OCI-LY1 (cell line): ENCODE measurements at regions not wholly inside any gene's neighbourhood (a gene's known extent, or its start where the extent isn't known, plus 50 kb on each side); places are given as distances from the start of the nearest gene placed in this dataset.

Source experiments
- H2AFZ ChIP-seq: fragments of 200-600 bp; sonication (generic), shearing (Covaris generic); 2 replicates; pipeline ENCODE4 v1.6.0; 2014; ENCODE audit warnings: antibody characterized with exemption, mild to moderate bottlenecking, low read length
- H3F3A ChIP-seq: fragments of 200-600 bp; sonication (generic), shearing (Covaris generic); 2 replicates; pipeline ENCODE4 v1.6.0; 2014; ENCODE audit warnings: mild to moderate bottlenecking, antibody characterized with exemption, low read length, moderate library complexity; ENCODE audit not compliant: insufficient read depth
- H3K27ac ChIP-seq: fragments of 200-600 bp; sonication (generic); 2 replicates; pipeline ENCODE4 v1.5.1; 2014; ENCODE audit warnings: low read length, mixed run types, mild to moderate bottlenecking, low read depth; ENCODE audit not compliant: poor library complexity, severe bottlenecking
- H3K27me3 ChIP-seq: fragments of 200-600 bp; sonication (generic); 2 replicates; pipeline ENCODE4 v1.6.0; 2014; ENCODE audit warnings: antibody characterized with exemption, mild to moderate bottlenecking, low read length, moderate library complexity; ENCODE audit not compliant: insufficient read depth
- H3K36me3 ChIP-seq: fragments of 200-600 bp; sonication (generic); 2 replicates; pipeline ENCODE4 v1.6.1; 2014; ENCODE audit warnings: mild to moderate bottlenecking, antibody characterized with exemption, low read length, moderate library complexity, mixed read lengths; ENCODE audit not compliant: insufficient read depth
- H3K4me1 ChIP-seq: fragments of 200-600 bp; sonication (generic); 2 replicates; pipeline ENCODE4 v1.5.1; 2014; ENCODE audit warnings: mild to moderate bottlenecking, low read length, moderate library complexity; ENCODE audit not compliant: insufficient read depth, severe bottlenecking
- H3K4me2 ChIP-seq: fragments of 200-600 bp; sonication (generic), shearing (Covaris generic); 2 replicates; pipeline ENCODE4 v1.6.1; 2014; ENCODE audit warnings: low read length
- H3K4me3 ChIP-seq: fragments of 200-600 bp; sonication (generic); 2 replicates; pipeline ENCODE4 v1.5.1; 2014; ENCODE audit warnings: low read length, low read depth, mild to moderate bottlenecking, mixed read lengths; ENCODE audit not compliant: poor library complexity, severe bottlenecking
- H3K79me2 ChIP-seq: fragments of 200-600 bp; shearing (Covaris generic); 2 replicates; pipeline ENCODE4 v1.6.1; 2016; ENCODE audit warnings: mixed run types, low read length, mixed read lengths; ENCODE audit not compliant: insufficient read depth
- H3K9ac ChIP-seq: fragments of 200-600 bp; sonication (generic), shearing (Covaris generic); 2 replicates; pipeline ENCODE4 v1.6.1; 2014; ENCODE audit warnings: mild to moderate bottlenecking, low read length, mixed read lengths
- H3K9me2 ChIP-seq: fragments of 200-600 bp; sonication (generic), shearing (Covaris generic); 2 replicates; pipeline ENCODE4 v1.6.1; 2014; ENCODE audit warnings: low read depth, mild to moderate bottlenecking, low read length, mixed read lengths
- H3K9me3 ChIP-seq: fragments of 200-600 bp; shearing (Covaris generic); 2 replicates; pipeline ENCODE4 v1.6.1; 2014; ENCODE audit warnings: low read length, mixed read lengths
- H4K20me1 ChIP-seq: fragments of 200-600 bp; sonication (generic), shearing (Covaris generic); 2 replicates; pipeline ENCODE4 v1.6.0; 2016; ENCODE audit warnings: mild to moderate bottlenecking, low read length; ENCODE audit not compliant: insufficient read depth
- CTCF ChIP-seq: fragments of 200-600 bp; sonication (generic), shearing (Covaris generic); IDR thresholded peaks from 2 replicates; pipeline ENCODE4 v1.5.1; 2017; ENCODE audit warnings: mild to moderate bottlenecking, antibody characterized with exemption, low read length, moderate library complexity, mixed read lengths
- EZH2 ChIP-seq: fragments of 200-600 bp; sonication (generic), shearing (Covaris generic); IDR thresholded peaks from 2 replicates; pipeline ENCODE4 v1.8.0; 2017; ENCODE audit warnings: borderline replicate concordance, mixed run types, mild to moderate bottlenecking, antibody characterized with exemption, low read length, moderate library complexity, mixed read lengths

- Histone ChIP-seq H3K4me1 (no peaks in the 10 kb centered on the region), H4K20me1 (no peaks in the 10 kb centered on the region), H3K4me2 (no peak overlapping the region), H3K79me2 (no peaks in the 10 kb centered on the region), H3F3A (no peaks in the 10 kb centered on the region), H3K9ac (no peak overlapping the region), H2AFZ (no peak overlapping the region), H3K9me2 (no peaks in the 10 kb centered on the region), H3K36me3 (no peaks in the 10 kb centered on the region), H3K27ac (no peak overlapping the region), H3K4me3 (no peak overlapping the region), H3K27me3 (no peaks in the 10 kb centered on the region), H3K9me3 (no peaks in the 10 kb centered on the region)
- TF ChIP-seq EZH2 (no peak), CTCF (no peak)
Observed at GRCh38 chr13:111469916-111470506, 149.6 kb downstream of the TEX29 start.

- no peaks in the 10 kb centered on the region for H3K9me3 ChIP-seq
- no peaks in the 10 kb centered on the region; the same call in 1 of the 2 replicates for H3K27me3 ChIP-seq
- H3K27ac ChIP-seq = no peak overlapping the region
- no peak overlapping the region for H3K4me3 ChIP-seq
- H3F3A ChIP-seq = no peaks in the 10 kb centered on the region
- TF ChIP-seq CTCF (no peak), EZH2 (no peak)
- H3K4me2 ChIP-seq = no peak overlapping the region
- H3K9me2 ChIP-seq = no peaks in the 10 kb centered on the region
- H3K4me1 ChIP-seq = no peaks in the 10 kb centered on the region
- H3K9ac ChIP-seq = no peak overlapping the region
- no peaks in the 10 kb centered on the region for H3K36me3 ChIP-seq
- no peak overlapping the region for H2AFZ ChIP-seq
- H4K20me1 ChIP-seq = no peaks in the 10 kb centered on the region
- H3K79me2 ChIP-seq = no peaks in the 10 kb centered on the region
Observed at GRCh38 chr13:111470933-111471332, 150.5 kb downstream of the TEX29 start.

- Histone ChIP-seq H3K9ac (no peak overlapping the region), H3F3A (no peaks in the 10 kb centered on the region), H3K9me2 (no peaks in the 10 kb centered on the region), H2AFZ (no peak overlapping the region), H3K9me3 (no peaks in the 10 kb centered on the region), H3K27me3 (no peaks in the 10 kb centered on the region; the same call in 1 of the 2 replicates), H3K27ac (no peak overlapping the region), H3K79me2 (no peaks in the 10 kb centered on the region), H3K4me1 (no peaks in the 10 kb centered on the region), H3K36me3 (no peaks in the 10 kb centered on the region), H3K4me3 (no peak overlapping the region), H4K20me1 (no peaks in the 10 kb centered on the region), H3K4me2 (no peak overlapping the region)
- no peak for TF ChIP-seq EZH2
- no peak for TF ChIP-seq CTCF
Observed at GRCh38 chr13:111472083-111472482, 151.6 kb downstream of the TEX29 start.
